HEK293 (cell line): ENCODE measurements at regions not wholly inside any gene's neighbourhood (a gene's known extent, or its start where the extent isn't known, plus 50 kb on each side); places are given as distances from the start of the nearest gene placed in this dataset.

ENCODE experiments used
- CTCF ChIA-PET: fragments of 350-600 bp; formaldehyde crosslinking; extraction: SDS; loops from one replicate; lab custom pipeline; 2021; ENCODE audit warnings: antibody characterized with exemption; lab: Yijun Ruan, JAX
- POLR2A ChIA-PET: fragments of 300-600 bp; formaldehyde crosslinking; extraction: SDS; loops from one replicate; lab custom pipeline; 2020; ENCODE audit warnings: antibody characterized with exemption, inconsistent platforms; lab: Yijun Ruan, JAX
- H3K27ac ChIP-seq: fragments of 200-500 bp; sonication (Bioruptor generic); 2 replicates; pipeline ENCODE4 v1.5.1; 2014; ENCODE audit warnings: low read depth, low read length, control low read depth, inconsistent platforms; ENCODE audit errors: extremely low read depth
- H3K36me3 ChIP-seq, 2 experiments: fragments of 200-500 bp in 1 of 2; sonication (Bioruptor generic) in 1 of 2; 1 replicate in 1 of 2; 2 replicates in 1 of 2; pipeline ENCODE4 v1.5.1; 2014 to 2017; ENCODE audit warnings: inconsistent platforms in 2 of 2, low read length in 2 of 2; ENCODE audit not compliant: control insufficient read depth in 2 of 2, insufficient read depth in 1 of 2
- H3K4me1 ChIP-seq: fragments of 200-500 bp; sonication (Bioruptor generic); 2 replicates; pipeline ENCODE4 v1.5.1; 2014; ENCODE audit warnings: mild to moderate bottlenecking, low read length, inconsistent platforms; ENCODE audit not compliant: control insufficient read depth, insufficient read depth
- H3K4me3 ChIP-seq: 2 replicates; pipeline ENCODE4 v1.5.1; 2011; ENCODE audit warnings: low read depth, mild to moderate bottlenecking, control low read depth, low read length, moderate library complexity
- H3K9me3 ChIP-seq: fragments of 200-500 bp; sonication (Bioruptor generic); 2 replicates; pipeline ENCODE4 v1.5.1; 2014; ENCODE audit warnings: low read depth, low read length, inconsistent platforms; ENCODE audit not compliant: control insufficient read depth, insufficient read depth
- MYNN ChIP-seq: fragments of 450-650 bp; formaldehyde crosslinking; IDR thresholded peaks from 2 replicates; pipeline ENCODE4 v1.5.1; 2016; ENCODE audit warnings: missing biosample characterization, missing genetic modification characterization, borderline replicate concordance
- PRDM2 ChIP-seq: fragments of 450-650 bp; formaldehyde crosslinking; IDR thresholded peaks from 2 replicates; pipeline ENCODE4 v1.5.1; 2016; ENCODE audit warnings: missing biosample characterization, missing genetic modification characterization, borderline replicate concordance
- RBAK ChIP-seq: fragments of 450-650 bp; formaldehyde crosslinking; IDR thresholded peaks from 2 replicates; pipeline ENCODE4 v1.5.1; 2016; ENCODE audit warnings: missing biosample characterization, missing genetic modification characterization
- ZBTB21 ChIP-seq: fragments of 450-650 bp; formaldehyde crosslinking; IDR thresholded peaks from 2 replicates; pipeline ENCODE4 v1.5.1; 2017; ENCODE audit warnings: missing biosample characterization, missing genetic modification characterization
- ZBTB6 ChIP-seq: fragments of 450-650 bp; formaldehyde crosslinking; IDR thresholded peaks from 2 replicates; pipeline ENCODE4 v1.5.1; 2017; ENCODE audit warnings: missing biosample characterization, missing genetic modification characterization
- ZFHX2 ChIP-seq: fragments of 450-650 bp; formaldehyde crosslinking; conservative IDR thresholded peaks from 2 replicates; pipeline ENCODE4 v1.5.1; 2016; ENCODE audit warnings: missing biosample characterization, missing genetic modification characterization
- ZNF184 ChIP-seq: fragments of 450-650 bp; IDR thresholded peaks from 2 replicates; pipeline ENCODE4 v1.5.1; 2018; ENCODE audit warnings: missing biosample characterization, mild to moderate bottlenecking, missing genetic modification characterization
- ZNF416 ChIP-seq: fragments of 450-650 bp; formaldehyde crosslinking; IDR thresholded peaks from 2 replicates; pipeline ENCODE4 v1.5.1; 2016; ENCODE audit warnings: missing biosample characterization, missing genetic modification characterization
- ZNF488 ChIP-seq: fragments of 450-650 bp; formaldehyde crosslinking; IDR thresholded peaks from 2 replicates; pipeline ENCODE4 v1.5.1; 2016; ENCODE audit warnings: missing biosample characterization, missing genetic modification characterization
- ZNF548 ChIP-seq: fragments of 450-650 bp; formaldehyde crosslinking; IDR thresholded peaks from 2 replicates; pipeline ENCODE4 v1.5.1; 2016; ENCODE audit warnings: missing biosample characterization, missing genetic modification characterization
- ZNF560 ChIP-seq: fragments of 450-650 bp; formaldehyde crosslinking; IDR thresholded peaks from 2 replicates; pipeline ENCODE4 v1.5.1; 2017; ENCODE audit warnings: missing biosample characterization, missing genetic modification characterization, borderline replicate concordance
- ZNF580 ChIP-seq: fragments of 450-650 bp; formaldehyde crosslinking; IDR thresholded peaks from 2 replicates; pipeline ENCODE4 v1.5.1; 2016; ENCODE audit warnings: missing biosample characterization, missing genetic modification characterization
- ZNF596 ChIP-seq: fragments of 450-650 bp; IDR thresholded peaks from 2 replicates; pipeline ENCODE4 v1.5.0; 2018; ENCODE audit warnings: missing biosample characterization, mild to moderate bottlenecking, missing genetic modification characterization, moderate library complexity
- ZSCAN4 ChIP-seq: fragments of 450-650 bp; formaldehyde crosslinking; IDR thresholded peaks from 2 replicates; pipeline ENCODE4 v1.5.1; 2017; ENCODE audit warnings: missing biosample characterization, missing genetic modification characterization
- ZXDB ChIP-seq: fragments of 450-650 bp; formaldehyde crosslinking; IDR thresholded peaks from 2 replicates; pipeline ENCODE4 v1.5.1; 2016; ENCODE audit warnings: missing biosample characterization, missing genetic modification characterization
- TF ChIP-seq, protein P1 (sequence below): fragments of 450-650 bp; formaldehyde crosslinking; IDR thresholded peaks from 2 replicates; pipeline ENCODE4 v1.5.1; 2016; ENCODE audit warnings: missing biosample characterization, missing genetic modification characterization
- TF ChIP-seq, protein P2 (sequence below): IDR thresholded peaks from 2 replicates; pipeline ENCODE4 v1.6.1; 2011; ENCODE audit warnings: mild to moderate bottlenecking, low read depth, low read length, borderline replicate concordance

DNA sequence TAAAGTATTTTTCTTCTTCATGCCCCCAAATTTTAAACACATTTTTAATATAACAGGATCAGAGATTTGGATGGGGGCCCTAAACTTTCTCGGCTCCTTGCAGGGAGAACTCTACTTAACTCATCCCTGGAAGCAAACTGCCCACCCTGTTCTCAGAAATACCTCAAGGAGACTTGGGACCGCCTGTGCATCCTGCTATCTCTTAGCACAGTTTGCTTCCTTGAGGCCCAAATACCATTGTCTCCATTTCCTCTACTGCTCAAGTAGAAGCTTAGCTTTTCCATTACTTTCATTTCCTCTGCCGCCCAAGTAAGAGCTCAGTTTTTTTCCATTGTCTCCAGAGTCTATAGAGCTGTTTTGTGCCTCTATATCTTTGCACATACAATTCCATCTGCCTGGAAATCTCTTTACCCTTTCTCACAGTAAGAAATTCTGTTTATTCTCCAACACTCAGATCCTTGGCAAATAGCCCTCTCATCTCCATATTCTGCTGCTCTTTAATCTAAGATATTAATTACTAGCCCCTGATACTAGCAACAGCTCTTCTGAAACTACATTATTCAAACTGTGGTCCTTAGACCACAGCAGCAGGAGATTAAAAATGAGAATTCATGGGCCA is 137.8 kb downstream of the CEMIP2 start:
- TF ChIP-seq ZBTB21 (no peak), RBAK (tag by site-specific recombination) (no peak), ZXDB (tag by site-specific recombination) (no peak), ZSCAN4 (tag by site-specific recombination) (no peak), PRDM2 (no peak), ZNF184 (no peak), ZBTB6 (tag by site-specific recombination) (no peak)
- TF ChIP-seq, all 188 proteins: peak for 0
- no peak overlapping the region for H3K27ac ChIP-seq
- H3K9me3 ChIP-seq = no peaks in the 10 kb centered on the region
- ChIA-PET CTCF (interaction anchor here (2.1 kb wide), 1 partner anchor 26 kb away, joined by 13 read pairs; no protein-coding TSS in a partner anchor), POLR2A (no interaction called here)
- no peak overlapping the region for H3K4me3 ChIP-seq
- no peaks in the 10 kb centered on the region for H3K36me3 ChIP-seq
- no peaks in the 10 kb centered on the region for H3K4me1 ChIP-seq

- Histone ChIP-seq H3K4me3 (no peak overlapping the region), H3K36me3 (no peaks in the 10 kb centered on the region)
- no peak for TF ChIP-seq ZFHX2 (tag by site-specific recombination)
- TF ChIP-seq, all 188 proteins: peak for 0
- no peak overlapping the region for H3K27ac ChIP-seq
- POLR2A ChIA-PET = interaction anchor here (1.2 kb wide), 1 partner anchor 140 kb away, joined by 3 read pairs; no protein-coding TSS in a partner anchor
- no peaks in the 10 kb centered on the region for H3K4me1 ChIP-seq
- no peaks in the 10 kb centered on the region for H3K9me3 ChIP-seq
- CTCF ChIA-PET = interaction anchor here (0.8 to 2.9 kb wide), 7 partner anchors 10 to 177 kb away, joined by 3 to 13 read pairs (median 10); partner anchors contain the start of gene CEMIP2
Observed at GRCh38 chr9:71629578-71630215, 138.6 kb downstream of the CEMIP2 start.

DNA sequence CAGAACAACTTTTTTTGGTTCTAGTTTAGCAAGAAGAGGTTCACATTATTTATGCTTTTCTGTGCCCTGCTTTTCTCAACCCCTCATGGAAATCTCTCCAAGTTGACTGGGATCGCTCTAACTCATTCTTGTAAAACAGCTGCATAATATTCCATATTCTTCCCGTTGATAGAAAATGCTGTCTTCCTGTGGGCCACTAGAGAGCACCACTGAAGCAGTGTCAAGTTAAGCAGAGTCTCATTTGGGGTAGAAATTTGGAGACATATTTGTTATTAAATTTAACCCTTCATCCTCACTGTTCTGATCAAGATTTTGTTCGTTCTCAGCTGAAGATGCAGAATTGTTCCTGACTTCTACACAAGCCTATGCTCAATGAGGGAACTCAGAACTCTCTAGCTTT is 140.1 kb downstream of the CEMIP2 start:
- Histone ChIP-seq H3K27ac (no peak overlapping the region), H3K36me3 (no peaks in the 10 kb centered on the region), H3K4me1 (no peaks in the 10 kb centered on the region), H3K9me3 (no peaks in the 10 kb centered on the region), H3K4me3 (no peak overlapping the region)
- ChIA-PET POLR2A (interaction anchor here (1.2 kb wide), 1 partner anchor 141 kb away, joined by 3 read pairs; no protein-coding TSS in a partner anchor), CTCF (interaction anchor here (0.6 to 2.9 kb wide), 23 partner anchors 9 to 396 kb away, joined by 3 to 13 read pairs (median 4); partner anchors contain the start of gene CEMIP2)
- TF ChIP-seq, protein P1, sequence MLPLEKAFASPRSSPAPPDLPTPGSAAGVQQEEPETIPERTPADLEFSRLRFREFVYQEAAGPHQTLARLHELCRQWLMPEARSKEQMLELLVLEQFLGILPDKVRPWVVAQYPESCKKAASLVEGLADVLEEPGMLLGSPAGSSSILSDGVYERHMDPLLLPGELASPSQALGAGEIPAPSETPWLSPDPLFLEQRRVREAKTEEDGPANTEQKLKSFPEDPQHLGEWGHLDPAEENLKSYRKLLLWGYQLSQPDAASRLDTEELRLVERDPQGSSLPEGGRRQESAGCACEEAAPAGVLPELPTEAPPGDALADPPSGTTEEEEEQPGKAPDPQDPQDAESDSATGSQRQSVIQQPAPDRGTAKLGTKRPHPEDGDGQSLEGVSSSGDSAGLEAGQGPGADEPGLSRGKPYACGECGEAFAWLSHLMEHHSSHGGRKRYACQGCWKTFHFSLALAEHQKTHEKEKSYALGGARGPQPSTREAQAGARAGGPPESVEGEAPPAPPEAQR (tag by site-specific recombination) = no peak
- no peak for TF ChIP-seq ZNF580 (tag by site-specific recombination)
- no peak for TF ChIP-seq ZNF560 (tag by site-specific recombination)
- TF ChIP-seq ZNF596 (tag by site-specific recombination) = no peak
- no peak for TF ChIP-seq ZNF416 (tag by site-specific recombination)
- TF ChIP-seq, protein P2, sequence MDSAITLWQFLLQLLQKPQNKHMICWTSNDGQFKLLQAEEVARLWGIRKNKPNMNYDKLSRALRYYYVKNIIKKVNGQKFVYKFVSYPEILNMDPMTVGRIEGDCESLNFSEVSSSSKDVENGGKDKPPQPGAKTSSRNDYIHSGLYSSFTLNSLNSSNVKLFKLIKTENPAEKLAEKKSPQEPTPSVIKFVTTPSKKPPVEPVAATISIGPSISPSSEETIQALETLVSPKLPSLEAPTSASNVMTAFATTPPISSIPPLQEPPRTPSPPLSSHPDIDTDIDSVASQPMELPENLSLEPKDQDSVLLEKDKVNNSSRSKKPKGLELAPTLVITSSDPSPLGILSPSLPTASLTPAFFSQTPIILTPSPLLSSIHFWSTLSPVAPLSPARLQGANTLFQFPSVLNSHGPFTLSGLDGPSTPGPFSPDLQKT = no peak
- TF ChIP-seq MYNN (tag by site-specific recombination) = no peak
- no peak for TF ChIP-seq ZNF548
- TF ChIP-seq ZNF488 (tag by site-specific recombination) = no peak
